A673 (cell line): ENCODE measurements at regions not wholly inside any gene's neighbourhood (a gene's known extent, or its start where the extent isn't known, plus 50 kb on each side); places are given as distances from the start of the nearest gene placed in this dataset.

ENCODE experiments used
- EZH2 ChIP-seq: fragments of 200-600 bp; sonication (generic); IDR thresholded peaks from 2 replicates; pipeline ENCODE4 v1.6.1; 2017; ENCODE audit warnings: borderline replicate concordance, low read depth, mild to moderate bottlenecking, mixed read lengths, antibody characterized with exemption, low read length; ENCODE audit not compliant: poor library complexity, severe bottlenecking
- TF ChIP-seq, protein P1 (sequence below): fragments of 300-800, 200-600 bp; sonication (generic); conservative IDR thresholded peaks from 2 replicates; pipeline ENCODE4 v1.5.1; 2017; ENCODE audit warnings: low read depth, mild to moderate bottlenecking, antibody characterized with exemption, low read length, moderate library complexity, mixed read lengths

DNA sequence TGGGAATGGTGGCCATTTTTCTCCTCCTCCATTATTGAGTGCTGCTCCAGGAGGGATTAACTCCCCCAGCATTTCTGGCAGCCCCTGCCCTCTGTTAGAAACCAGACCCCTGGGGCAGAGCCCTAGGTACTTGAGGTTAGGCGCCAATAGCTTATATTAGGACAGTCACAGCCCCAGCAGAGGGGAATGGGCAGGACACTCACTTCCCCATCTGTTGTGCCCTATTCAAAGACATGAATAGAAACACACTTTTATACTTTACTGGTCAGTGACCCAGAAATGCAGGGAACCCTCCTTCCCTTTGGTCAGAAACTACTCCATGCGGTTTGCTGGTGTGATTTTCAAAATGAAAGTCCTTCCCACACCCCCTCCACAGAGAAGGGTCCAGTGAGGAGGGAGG is 267.7 kb downstream of the PTBP2 start:
- TF ChIP-seq, protein P1, sequence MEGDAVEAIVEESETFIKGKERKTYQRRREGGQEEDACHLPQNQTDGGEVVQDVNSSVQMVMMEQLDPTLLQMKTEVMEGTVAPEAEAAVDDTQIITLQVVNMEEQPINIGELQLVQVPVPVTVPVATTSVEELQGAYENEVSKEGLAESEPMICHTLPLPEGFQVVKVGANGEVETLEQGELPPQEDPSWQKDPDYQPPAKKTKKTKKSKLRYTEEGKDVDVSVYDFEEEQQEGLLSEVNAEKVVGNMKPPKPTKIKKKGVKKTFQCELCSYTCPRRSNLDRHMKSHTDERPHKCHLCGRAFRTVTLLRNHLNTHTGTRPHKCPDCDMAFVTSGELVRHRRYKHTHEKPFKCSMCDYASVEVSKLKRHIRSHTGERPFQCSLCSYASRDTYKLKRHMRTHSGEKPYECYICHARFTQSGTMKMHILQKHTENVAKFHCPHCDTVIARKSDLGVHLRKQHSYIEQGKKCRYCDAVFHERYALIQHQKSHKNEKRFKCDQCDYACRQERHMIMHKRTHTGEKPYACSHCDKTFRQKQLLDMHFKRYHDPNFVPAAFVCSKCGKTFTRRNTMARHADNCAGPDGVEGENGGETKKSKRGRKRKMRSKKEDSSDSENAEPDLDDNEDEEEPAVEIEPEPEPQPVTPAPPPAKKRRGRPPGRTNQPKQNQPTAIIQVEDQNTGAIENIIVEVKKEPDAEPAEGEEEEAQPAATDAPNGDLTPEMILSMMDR = no peak
- TF ChIP-seq EZH2 = no peak
